HG03060 (cell line): ENCODE measurements at regions not wholly inside any gene's neighbourhood (a gene's known extent, or its start where the extent isn't known, plus 50 kb on each side); places are given as distances from the start of the nearest gene placed in this dataset.

Experiments
- ATAC-seq: cut with Tn5 transposase; IDR thresholded peaks from one replicate; pipeline ENCODE4 v1.9.1; 2021; ENCODE audit warnings: low read depth, moderate number of reproducible peaks; ENCODE audit not compliant: unreplicated experiment

DNA sequence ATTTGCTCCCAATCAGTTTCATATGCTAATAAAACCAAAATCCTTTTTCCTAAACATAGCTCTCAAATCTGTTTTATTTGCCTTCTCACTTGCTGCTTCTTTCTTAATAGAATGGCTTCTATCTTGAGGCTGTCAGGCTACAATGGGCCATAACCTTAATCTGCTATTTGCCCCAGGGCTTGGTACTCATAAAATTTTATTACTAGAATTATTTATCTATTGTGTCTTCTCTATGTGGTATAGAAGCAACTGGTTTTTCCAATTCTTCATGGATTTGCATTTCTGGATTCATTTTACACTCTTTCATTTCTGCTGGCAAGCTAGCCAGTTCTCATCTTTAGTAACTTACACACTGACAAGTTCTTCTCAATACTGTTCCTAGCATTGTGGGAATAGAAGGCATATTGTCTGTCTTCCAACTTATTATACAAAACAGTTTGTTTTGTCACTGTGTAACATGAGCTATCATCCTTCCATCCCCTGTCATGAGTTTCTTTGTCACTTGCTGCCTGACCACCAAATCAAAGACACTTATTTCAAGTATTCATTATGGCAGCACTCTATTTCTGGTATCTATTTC, 96.6 kb upstream of the KCNIP4 start:
- no peak for ATAC-seq

DNA sequence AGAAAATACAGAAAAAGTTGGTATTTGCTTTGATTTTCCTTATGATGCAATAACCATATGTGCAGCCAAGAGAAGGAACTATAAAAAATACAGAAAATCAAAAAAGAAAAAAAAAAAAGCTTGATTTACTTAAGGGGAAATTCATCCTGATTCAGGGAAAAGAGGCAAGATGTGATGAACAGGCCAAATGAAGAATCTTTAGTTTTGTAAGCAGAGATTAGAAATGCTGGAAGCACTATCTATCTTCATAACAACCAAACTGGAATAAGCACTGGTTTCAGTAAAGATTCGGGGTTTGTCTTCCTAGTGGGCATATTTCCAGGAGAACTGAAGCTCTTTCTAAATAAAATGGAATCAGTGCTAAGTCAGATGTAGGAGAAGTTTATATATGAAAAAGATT, 82.9 kb upstream of the KCNIP4 start:
- ATAC-seq = no peak

DNA sequence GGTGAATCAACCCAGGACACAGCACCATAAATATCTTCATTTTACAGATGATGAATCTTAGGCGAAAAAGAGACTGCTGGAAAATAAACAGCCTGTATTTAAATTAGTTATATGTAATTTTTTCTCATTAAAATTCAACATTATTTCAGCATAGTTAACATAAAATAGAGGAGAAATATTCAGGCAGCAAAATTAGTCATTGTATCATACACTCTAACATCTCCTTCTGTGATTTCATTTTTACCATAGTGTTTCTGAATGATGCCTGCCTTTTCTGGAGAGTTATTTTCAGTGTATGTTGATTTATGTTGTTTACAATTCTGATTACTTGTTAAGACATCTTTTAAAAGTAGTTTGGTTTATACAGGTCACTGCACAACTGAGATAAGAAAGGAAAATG, 82.3 kb upstream of the KCNIP4 start:
- no peak for ATAC-seq

DNA sequence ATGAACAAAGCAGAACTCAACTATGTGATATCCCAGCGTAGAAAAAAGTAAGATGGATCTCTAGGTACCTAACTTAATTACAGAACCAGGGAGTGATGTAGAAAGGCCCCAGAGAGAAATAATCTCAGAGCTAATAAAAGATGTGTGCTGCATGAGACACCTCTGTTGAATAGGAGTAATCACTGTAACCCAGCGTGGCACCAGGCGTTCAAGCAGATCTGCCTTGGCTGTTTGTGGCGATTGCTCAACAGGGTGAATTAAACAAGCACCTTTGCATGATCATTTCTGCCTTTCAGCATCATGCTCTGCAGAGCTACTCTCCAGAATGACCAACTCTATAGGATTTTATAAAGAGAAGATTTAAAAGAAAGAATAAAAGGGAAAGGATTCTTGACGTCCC, 81.7 kb upstream of the KCNIP4 start:
- no peak for ATAC-seq

DNA sequence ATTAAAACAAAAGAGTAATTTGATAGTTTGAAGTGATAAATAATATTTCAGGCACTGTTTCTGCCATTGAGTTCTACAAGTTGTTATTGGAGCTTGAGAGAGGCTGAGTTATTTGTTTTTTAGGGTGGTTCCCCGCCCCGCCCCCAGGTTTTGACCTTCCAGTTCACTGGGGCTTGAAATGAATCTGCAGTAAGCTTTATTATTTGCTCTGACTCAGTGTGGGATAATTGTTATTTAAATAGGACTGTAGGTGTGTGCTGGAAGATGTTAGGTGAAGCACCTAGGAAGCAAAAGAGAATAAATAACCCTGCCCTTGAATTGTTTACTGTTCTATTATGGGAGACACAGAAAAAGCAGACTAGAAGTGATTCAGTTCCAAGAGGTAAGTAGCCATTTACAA, 81.2 kb upstream of the KCNIP4 start:
- ATAC-seq = no peak

DNA sequence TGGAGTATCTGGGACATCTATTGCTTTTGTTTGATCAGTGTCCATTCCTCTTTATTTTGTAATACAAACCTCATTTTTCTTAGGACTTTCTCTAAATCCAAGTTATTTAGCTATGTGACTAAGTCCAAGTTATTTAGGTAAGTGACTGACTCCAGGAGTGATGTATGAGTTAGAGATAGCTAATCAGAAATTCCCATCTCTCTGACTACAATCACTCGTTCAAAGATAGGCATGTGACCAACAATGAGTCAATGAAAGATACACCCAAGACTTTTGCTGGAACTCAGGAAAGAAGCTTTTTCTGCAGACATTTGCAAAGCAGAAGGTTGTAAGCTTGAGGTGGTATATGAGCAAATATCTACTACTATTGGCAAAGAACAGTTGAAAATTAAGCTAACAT, 72.5 kb upstream of the KCNIP4 start:
- ATAC-seq = no peak

DNA sequence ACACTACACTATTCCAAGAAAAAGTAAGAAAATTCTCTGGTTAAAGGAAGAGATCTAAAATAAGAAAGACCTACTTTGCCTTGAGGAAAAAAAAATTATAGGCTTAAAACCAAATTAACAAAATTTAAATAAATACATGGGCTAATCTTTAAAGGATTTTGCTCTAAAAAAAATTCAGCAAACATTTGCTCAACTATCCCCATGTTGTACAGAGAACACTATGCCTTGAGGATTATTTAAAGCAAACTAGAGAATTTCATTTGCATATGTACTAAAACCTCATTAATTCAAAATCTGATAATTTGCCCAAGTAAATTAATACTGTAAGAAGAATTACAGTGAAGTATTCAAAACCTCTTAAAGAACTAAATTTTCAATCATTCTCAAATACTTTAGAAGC, 71.6 kb upstream of the KCNIP4 start:
- no peak for ATAC-seq

DNA sequence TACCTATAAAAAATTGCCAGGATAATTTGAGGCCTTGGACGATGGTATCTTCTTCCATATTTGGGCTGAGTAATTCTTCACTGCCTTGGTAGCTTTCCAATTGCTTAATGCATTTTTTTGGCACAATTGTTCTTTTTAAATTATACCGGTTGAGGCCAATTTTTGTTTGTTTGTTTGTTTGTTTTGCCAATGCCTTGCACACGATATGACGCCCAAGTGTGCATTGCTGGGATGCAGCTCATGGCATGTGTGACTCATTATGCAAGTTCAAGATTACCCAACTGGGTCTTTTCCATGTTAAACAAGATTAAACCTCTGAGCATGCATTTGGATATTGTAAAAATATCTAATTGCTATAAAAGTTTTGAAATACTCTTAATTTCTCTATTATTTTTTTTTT, 71.1 kb upstream of the KCNIP4 start:
- no peak for ATAC-seq

DNA sequence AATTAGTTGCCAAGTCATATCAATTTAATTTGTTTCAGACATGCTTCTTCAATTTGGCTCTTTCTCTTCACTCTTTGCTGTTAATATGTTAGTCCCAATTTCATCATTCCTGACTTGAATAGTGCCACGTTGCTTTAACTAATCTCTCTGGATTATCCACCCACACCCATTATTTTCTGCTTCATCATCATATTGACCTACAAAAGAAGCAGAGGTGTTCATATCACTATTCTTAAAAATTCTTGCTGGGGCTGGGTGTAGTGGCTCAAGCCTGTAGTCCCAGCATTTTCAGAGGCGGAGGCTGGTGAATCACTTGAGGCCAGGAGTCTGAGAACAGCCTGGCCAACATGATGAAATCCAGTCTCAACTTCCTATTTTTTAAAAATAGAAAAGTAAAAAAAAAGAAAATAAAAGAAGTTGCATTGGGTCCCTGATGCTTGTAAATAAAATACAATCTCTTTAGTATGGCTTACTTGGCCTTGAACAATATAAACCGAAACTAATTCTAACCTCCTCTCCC, 65.7 kb upstream of the KCNIP4 start:
- no peak for ATAC-seq

DNA sequence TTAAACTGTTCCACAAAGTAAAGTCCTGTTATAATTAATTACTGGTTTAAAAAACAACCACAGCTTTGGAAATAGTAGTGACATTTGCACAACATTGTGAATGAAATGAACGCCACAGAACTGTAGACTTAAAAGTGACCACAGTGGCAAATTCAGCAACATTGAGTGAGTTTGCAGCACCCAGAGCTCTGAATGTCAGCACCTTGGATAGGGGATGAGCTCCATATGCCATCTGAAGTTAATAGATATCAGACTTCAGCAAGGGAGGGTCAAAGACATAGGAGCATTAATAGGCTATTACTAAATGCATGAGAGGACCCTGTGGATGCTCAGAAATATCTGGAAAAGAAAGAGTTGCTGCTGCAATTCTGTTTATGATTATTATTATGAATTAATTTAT, 55.3 kb upstream of the KCNIP4 start:
- ATAC-seq = no peak
